Left hindlimb (tissue), 1 donor: ENCODE measurements at regions not wholly inside any gene's neighbourhood (a gene's known extent, or its start where the extent isn't known, plus 50 kb on each side); places are given as distances from the start of the nearest gene placed in this dataset.
"Not testable (repeated sequence)": the region's sequence is repeated elsewhere in the genome, so short reads cannot be mapped to it uniquely, and the experiment has no call there.

Source experiments
- DNase-seq: peaks from one replicate; pipeline ENCODE4 v3.0.0-alpha.2; 2018

- DNase-seq: no peak
Measured at GRCh38 chr3:73234354-73235014, 173.0 kb downstream of the EBLN2 start.

- no peak for DNase-seq
Measured at GRCh38 chr3:73235768-73236167, 174.3 kb downstream of the EBLN2 start.

DNA sequence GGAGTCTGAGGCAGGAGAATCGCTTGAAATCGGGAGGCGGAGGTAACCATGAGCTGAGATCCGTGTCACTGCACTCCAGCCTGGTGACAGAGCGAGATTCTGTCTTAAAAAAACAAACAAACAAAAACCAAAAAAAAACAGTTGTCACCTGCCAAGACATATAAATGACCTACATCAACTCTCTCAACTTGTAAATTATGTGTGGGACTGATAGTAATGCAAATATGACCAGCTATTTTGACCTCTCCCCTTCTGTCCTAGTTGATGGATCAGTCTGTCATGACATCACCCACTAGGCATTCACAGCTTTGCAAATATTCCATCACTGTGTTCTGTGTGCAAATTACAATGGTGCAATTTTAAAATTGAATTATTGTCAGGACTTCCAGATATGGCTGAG lies 175.4 kb downstream of the EBLN2 start:
- no peak for DNase-seq

GRCh38 chr3:73243740-73244139 lies 182.3 kb downstream of the EBLN2 start:
- no peak for DNase-seq

- no peak for DNase-seq
Measured at GRCh38 chr3:73245459-73245858, 184.0 kb downstream of the EBLN2 start.

- no peak for DNase-seq
Measured at GRCh38 chr3:73249047-73249446, 187.6 kb downstream of the EBLN2 start.

DNA sequence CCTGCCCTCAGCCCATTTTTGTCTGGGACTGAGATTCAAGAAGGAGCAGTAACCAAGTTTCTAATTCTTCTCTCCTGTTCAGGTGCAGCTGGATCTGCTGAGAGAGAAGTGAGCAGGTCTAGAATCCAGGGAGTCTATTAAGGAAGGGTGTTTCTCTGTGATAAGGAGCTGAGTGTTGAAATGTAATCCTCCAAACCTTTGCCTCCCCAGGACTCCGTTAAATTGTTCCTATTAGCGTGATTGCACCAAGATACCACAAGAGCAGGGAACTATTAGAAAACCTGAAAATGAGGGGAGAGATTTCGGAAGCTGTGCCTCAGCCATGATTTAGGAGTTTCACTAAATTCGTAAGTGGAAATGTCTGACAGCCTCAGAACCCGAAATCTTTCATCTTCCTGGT lies 192.6 kb downstream of the EBLN2 start:
- DNase-seq: no peak

DNA sequence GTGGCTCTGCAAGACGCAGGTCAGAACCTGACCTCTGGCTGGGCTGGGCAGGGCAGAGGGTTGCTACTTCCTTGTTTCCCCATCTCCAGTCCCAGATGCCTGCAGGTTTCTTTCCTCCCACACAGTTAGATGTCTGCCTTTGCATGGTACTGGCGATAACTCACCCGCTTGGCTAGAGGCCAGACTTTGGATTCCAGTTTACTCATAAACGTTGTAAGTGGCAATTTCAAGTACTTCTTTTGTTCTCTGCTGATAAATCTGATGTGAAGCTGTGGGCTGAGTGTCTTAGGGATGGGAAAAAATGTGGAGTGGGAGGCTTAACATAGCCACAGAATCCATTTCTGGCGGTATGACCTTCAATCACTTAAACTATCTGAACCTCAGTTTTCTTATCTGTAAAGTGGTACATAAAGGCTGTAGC lies 194.2 kb downstream of the EBLN2 start:
- no peak for DNase-seq

- no peak for DNase-seq
Measured at GRCh38 chr3:73257186-73257585, 195.7 kb downstream of the EBLN2 start.

GRCh38 chr3:73258057-73258456 lies 196.6 kb downstream of the EBLN2 start:
- DNase-seq: no peak

- no peak for DNase-seq
Measured at GRCh38 chr3:73259291-73259690, 197.8 kb downstream of the EBLN2 start.

GRCh38 chr3:73259856-73260255 lies 198.4 kb downstream of the EBLN2 start:
- no peak for DNase-seq

GRCh38 chr3:73266558-73266957 lies 205.1 kb downstream of the EBLN2 start:
- DNase-seq: not testable (repeated sequence)

- not testable (repeated sequence) for DNase-seq
Measured at GRCh38 chr3:73269126-73269525, 207.7 kb downstream of the EBLN2 start.

DNA sequence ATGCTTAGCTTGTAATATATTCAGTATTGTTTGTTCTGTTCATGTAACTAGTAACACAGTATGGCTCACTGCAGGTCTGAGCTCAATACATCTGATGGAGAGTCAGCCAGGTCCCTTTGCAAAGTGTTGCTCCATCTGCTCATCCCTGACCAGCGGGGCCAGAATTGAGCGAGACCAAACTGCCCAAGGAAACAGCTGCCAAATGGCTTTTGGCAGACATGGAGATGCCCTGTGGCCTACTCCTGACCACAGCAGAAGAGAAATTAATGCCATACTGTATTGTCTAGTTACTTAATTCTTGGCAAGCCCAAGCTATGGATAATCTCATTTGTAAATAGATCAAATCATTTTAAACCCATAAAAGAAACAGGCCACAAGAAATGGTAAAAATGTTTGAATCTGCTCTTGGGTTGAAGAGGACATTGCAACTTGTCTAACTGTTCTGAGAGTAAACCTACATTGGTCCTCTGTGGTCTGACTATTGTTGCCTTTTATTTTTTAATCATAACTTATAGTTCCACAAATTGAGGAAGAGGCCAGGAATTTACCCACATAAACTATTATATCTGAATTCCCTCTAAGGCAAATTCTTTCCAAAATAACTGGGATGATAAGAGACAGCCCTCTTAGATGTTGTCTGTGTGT lies 209.5 kb downstream of the EBLN2 start:
- DNase-seq: no peak

DNA sequence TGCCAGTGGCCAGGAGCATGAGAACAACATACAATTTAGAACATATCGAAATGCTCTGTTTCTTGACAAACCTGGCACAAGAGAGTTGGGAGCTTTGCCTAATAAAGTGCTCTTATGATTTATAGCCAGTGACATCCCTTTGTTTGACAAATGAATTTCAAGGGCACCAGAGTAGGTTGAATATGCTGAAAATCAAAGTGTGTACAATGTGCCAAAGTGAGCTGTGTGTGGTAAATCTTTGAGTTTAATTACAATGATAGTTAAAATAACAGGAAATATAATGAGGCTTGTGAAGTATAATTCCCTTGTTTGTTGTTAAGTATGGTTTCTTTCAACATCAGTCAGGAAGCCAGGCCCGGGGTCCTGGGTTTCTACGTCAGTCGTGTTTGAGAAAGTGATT lies 211.9 kb downstream of the EBLN2 start:
- DNase-seq: no peak

DNA sequence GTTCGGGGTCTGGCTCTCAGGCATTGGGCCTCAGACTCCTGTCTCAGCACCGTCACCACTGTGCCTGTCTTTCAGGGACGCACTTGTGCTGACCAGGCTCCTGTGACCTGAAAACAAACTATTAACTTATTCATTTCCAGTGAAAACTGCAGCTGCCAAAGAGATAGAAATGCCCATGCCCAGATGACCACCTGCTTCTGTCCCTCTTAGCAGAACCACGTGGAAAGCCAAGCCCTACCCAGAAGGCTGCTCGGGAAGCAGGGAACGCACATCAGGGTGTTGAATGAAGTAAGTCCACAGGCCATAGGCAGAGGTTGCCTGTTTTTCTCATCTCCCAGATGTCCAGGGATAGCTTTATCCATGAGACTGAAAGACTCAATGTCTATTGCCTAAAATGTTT lies 219.3 kb downstream of the EBLN2 start:
- DNase-seq: no peak

DNA sequence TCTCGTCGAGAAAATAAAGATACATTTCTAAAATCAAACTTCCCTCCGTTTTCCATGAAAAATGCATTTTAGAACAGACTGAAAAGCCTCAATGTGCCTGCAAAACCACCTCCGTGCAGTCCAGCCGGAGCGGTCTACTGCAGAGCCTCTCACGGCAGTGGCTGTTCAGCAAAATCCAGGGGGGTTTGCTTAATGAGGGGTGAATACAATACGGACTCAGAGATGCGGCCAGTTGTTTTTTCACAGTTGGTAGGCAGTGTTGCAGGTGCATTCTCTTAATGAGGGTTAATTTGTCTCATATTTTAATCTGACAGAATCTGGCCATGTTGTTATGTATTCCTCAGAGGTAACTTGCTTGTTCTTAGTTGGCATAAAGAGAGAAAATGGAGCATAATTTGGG lies 223.0 kb downstream of the EBLN2 start:
- DNase-seq: no peak

DNA sequence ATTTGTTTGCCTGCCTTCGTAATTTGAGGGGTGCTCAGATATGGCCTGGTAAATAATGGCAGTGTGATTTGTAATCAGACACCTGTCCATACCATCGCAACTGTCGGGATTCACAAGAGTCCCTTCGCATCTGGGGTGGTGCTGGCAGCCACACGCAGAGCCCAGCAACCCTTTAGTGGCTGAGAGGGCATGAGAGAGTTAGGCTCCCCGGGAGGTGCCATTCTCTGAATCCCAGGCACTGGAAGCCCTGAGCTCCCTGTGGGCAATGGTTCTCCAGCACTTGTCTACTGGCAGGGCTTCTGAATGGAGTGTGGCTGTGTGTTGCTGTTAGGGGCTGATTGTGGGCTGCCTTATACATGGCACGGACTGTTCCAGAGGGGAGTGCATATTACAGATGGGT lies 230.1 kb downstream of the EBLN2 start:
- no peak for DNase-seq

DNA sequence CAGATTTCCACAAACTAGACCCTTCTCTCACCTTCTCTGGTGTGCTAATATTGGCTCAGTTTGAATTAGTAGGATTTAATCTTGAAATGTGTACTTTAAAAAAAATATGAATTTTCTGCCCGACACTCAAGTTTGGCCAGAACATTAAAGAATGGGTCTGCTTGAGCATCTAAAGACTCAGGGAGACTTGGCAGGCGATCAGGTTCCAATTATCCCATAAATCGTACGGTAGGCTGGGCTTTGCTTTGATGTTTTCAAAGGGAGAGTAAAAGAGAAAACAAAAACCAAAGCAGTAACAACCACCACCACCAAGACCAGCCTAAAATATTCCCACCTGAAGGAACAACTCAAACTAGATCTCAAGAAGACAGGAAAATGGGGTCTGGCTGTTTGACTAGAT lies 230.8 kb downstream of the EBLN2 start:
- no peak for DNase-seq

GRCh38 chr3:73294537-73294936 lies 233.1 kb downstream of the EBLN2 start:
- no peak for DNase-seq

GRCh38 chr3:73295876-73296635 lies 234.6 kb downstream of the EBLN2 start:
- no peak for DNase-seq

GRCh38 chr3:73296859-73297258 lies 235.4 kb downstream of the EBLN2 start:
- DNase-seq: no peak
